Jurkat, Clone E6-1 (cell line): ENCODE measurements at regions not wholly inside any gene's neighbourhood (a gene's known extent, or its start where the extent isn't known, plus 50 kb on each side); places are given as distances from the start of the nearest gene placed in this dataset.
A peak's percentile ranks its signal among the peaks of the same experiment; 100 is the strongest.

Source experiments
- DNase-seq: peaks from one replicate; pipeline ENCODE4 v3.0.0-alpha.2; 2011; ENCODE audit warnings: low read depth, low spot score
- H3K4me3 ChIP-seq: 2 replicates; pipeline ENCODE4 v1.5.1; 2011; ENCODE audit warnings: mild to moderate bottlenecking, low read length, control low read depth, moderate library complexity

DNA sequence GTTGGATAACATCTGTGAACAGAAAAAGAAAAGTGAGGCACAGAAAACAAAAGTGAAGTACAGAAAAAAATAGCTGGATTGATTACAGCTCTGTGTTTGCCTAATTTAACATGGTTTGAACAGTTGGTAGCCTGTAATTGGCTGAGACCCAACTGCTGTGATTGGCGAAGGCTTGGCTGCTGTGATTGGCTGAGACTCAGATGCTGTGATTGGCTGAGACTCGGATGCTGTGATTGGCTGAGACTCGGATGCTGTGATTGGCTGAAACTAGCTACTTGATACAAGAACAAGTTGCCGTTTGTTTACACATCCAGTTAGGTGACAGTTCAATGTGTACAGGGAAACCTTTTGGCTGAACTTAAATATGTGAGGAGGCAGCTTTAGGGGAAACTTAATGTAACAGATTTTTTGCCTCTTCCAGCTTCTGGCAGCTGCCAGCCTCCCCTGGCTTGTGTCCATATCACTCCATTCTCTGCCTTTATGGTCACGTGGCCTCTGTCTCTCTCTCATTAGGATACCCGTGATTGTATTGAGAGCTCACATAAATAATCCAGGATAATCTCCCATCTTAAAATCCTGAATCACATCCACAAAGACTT lies 223.4 kb upstream of the FOXA2 start:
- no peak overlapping the region for H3K4me3 ChIP-seq
- DNase-seq = peak; percentile 15

DNA sequence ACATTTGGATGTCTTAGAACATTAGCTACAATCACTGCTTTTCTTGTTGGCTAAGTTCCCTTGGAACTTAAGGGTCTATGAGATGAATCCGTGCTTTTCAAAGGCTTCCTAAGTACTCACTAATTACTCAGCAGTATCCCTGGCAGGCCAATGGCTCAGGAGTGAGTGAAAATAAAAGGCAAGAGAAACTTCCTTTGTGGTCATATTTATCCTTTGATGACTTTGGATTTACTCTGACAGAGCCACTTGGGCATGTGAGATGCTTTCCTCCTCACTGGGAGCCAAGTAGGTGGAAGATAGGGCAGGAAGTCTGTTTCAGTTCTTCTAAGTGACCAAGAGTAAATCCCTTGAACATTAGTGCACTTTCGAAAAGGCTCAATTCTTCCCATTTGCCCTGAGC lies 224.3 kb upstream of the FOXA2 start:
- H3K4me3 ChIP-seq = no peak overlapping the region
- no peak for DNase-seq

DNA sequence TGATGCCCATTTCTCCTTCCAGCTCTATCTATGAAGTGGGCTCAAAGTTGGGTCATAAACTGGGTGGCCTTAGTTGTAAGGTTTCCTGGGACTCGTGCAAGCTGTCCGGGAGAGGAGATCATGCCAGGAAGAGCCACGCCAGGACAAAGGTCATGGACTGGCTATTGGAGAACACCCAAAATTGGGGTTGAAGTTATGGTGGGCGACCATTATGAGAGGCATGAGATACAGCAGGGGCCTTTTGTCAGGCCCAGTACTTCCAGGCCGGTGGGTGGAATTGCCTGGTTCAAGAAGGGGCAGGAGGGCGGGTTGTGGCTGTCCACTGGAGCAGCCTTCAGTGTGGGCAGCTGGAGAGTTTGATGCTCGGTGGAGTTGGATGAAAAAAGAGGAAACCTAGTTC lies 225.1 kb upstream of the SSTR4 start:
- H3K4me3 ChIP-seq = no peak overlapping the region
- DNase-seq = no peak

DNA sequence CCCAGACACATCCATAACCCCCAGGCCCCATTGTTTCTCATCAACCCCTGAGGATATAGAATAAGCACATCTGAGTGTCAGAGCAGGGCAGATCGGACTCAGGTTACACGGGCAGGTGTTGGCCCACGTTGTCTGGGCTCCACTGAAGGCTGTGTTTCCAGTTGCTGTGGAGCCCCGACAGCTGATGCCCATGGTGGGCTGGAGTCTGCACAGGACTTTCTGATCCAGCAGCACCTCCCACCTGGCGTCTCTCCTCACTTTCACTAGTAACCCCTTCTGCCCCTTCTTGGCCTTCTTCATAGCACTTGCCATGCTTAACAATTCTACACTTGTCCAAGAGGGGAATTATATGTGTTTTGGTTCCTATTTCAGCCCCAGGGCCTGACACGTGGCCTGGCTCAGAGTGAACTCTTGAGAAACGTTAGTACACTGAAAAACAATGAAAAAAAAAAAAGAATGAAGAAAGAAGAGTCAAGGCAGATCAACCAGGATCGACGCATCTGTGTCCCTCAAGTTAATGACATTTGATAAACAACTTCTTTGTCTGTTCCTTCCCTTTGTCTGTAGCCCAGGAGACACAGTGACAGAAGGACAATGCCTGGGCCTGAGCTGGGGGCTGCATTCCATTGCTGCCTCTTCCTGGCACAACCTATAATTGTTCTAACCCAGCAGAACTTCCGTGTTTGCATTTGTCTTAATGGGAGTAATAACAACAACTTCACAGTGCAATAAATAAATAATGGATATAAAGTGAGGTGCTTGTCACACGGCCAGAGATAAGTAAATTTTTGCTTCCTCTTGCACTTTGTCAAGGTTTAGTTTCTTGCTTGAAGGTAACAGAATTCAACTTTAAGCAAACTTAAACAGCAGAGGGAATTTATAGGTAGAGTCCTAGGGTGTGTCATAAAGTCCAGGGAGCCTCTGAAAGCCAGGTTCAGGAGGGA lies 224.2 kb upstream of the SSTR4 start:
- no peak for DNase-seq
- H3K4me3 ChIP-seq = no peak overlapping the region

DNA sequence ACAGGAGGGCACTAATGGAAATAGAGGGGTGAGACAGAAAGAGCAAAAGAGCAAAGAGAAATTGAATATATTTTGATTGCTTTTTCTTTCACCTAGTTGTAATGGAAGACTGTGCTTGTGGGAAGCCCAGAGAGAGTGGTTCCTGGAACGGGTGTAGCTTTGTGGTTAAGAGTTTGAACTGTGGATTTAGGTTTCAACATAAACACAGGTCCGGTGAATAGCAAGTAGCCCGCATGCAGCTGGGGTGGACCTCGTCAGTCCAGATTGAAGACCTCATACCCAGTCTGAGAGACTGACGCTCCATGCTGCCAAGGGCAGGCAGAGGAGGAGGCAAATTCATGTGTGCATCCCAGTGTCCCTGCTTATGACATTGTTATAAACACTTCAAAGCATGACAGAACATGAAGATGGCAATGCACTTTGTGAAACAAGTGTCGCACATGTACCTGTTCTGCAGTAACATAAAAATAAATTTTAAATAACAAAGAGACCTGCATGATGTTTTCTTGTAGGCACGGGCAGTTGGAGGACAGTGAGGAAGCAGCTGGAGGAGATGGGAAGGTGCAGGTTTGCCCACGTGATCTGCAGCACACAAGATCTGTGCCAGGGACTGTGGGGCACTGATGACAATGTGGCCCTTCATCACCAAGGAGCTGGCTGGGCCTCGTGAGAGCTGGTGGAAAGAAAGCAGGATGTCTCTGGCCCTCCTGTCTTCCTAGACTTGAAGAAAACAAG lies 220.5 kb upstream of the SSTR4 start:
- H3K4me3 ChIP-seq = no peak overlapping the region
- DNase-seq = no peak

DNA sequence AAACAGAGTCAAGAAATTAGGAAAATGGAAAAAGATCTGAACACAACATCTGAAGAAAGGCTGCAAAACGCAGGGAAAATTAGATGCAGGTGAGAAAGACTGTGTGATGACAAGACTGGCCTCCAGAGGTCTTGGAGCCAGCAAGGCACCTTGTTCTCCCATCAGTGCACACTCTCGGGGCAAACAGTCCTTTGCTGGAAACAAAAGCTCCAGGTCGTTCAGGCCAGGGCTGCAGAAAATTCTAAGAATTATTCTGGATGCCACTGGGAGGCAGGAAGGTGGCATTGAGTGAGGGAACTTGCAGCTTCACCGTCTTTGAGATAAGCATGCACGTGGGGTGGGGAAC lies 219.9 kb upstream of the SSTR4 start:
- DNase-seq = no peak
- H3K4me3 ChIP-seq = no peak overlapping the region

DNA sequence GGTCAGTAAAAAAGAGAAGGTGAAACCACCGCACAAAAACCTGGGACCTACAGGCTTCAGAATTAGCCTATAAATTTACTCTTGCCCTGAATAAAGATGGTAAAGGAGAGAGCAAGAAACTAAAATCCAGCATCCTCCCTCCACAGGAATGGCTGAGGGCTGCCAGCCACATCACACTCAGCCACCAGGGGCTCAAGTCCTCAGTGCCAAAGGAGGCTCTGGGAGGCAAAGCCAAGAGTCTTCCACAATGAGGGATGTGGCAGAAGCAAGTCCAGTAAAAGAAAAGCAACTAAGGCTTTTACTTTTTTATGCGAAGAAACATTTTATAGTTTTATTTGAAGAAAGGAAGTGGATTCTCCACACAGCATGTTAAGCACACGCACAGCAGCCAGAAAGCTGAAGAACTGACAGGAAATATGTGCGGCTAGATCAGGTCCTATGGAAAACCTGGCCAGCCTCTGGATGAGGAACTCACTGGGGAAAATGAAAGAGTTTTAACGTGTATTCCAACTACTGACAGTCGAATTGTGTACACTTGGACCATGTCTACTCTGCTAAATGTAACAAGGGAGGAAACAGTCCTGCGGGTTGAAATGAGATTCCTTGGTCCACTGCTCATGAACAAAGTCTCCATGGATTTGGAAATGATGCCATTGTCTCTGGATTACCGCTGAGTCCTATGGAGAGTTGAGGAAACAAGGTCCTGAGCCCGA lies 219.4 kb upstream of the SSTR4 start:
- DNase-seq = no peak

DNA sequence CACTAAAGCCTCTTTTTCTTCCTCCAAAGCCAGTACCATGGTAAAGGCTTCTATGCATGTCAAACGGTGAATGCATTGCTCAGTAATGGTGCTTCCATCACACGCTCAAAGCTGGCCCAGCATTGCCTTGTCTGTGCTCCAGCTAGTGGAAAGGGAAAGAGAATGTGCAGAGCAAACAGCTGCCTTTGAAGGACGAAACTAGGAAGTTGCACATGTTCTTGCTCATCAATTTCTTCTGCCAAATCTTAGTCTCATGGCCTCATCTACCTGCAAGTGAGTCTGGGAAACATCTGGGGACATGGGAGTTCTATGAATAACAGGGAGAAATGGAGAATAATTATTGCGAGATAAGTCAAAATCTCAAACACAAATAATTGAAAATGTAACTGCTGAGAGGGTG lies 216.5 kb upstream of the SSTR4 start:
- H3K4me3 ChIP-seq = no peak overlapping the region
- DNase-seq = no peak

More for the DNA sequence above, 219.4 kb upstream of the SSTR4 start:
- no peak overlapping the region for H3K4me3 ChIP-seq

DNA sequence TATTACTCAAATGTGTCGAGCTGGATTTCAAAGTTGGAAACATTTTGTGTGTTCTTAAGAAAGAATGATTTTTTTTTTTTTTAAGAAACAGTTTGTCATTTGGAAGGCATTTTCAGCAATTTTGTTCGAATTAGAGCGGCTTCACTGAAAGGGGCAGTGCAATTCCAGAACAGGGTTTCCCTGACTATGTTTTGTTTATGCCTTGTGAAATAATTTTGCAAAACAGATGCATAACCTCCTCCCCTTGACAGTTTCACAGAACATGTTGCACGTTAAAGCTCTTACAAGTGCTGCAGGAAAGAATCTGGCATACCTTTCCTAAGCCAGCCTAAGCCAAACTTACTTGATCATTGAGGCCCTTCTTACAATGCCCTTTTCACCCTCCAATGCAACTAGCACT lies 216.0 kb upstream of the SSTR4 start:
- H3K4me3 ChIP-seq = no peak overlapping the region
- DNase-seq = no peak

DNA sequence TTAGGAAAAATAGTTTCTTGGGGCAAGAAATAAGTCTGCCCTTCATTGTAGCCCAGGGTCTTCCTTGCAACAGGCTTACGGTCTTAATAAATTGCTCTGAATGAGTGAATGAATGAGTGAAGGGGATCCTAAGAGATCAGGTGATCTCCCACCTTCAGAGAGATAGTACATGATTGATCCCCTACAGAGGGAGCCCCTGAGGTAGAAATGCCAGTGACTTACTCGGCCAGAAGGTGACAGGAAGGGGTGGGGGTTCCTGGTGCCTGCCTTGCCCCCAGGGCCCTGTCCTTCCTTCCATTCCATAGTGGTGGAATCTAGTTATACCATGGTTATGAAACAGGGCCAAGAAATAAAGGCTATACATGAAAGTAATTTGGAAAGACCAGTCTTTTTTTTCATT lies 215.3 kb upstream of the SSTR4 start:
- no peak for DNase-seq
- H3K4me3 ChIP-seq = no peak overlapping the region

DNA sequence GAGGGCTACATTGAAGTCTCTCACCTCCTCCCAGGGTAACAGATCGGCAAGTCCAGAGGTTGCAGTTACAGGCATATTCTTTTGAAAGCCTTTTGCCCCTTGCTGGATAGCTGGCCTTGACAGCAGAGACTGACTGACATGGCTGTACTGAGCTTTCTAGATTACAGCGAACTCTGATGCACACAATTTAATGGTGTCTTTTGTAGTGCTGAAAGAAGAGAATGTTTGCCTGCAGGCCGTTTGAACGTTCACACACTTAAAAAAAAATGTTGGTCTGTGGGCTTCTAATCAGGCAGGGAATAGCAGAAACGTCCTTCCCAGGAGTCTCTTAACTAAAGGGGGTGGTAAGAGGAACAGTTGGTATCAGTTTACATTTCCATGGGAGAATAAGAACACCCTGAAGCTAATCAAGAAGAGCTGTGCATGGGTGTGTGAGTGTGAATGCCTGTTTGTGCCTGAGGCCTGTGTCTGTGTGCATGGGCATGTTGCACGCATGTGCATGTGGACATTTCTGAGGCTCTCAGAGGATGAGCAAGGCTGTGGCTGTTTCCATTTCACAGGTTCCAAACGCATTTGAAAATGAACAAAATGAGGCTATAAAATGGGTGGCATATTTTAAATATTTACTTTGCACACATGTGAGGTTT lies 213.9 kb upstream of the SSTR4 start:
- no peak overlapping the region for H3K4me3 ChIP-seq
- DNase-seq = no peak

DNA sequence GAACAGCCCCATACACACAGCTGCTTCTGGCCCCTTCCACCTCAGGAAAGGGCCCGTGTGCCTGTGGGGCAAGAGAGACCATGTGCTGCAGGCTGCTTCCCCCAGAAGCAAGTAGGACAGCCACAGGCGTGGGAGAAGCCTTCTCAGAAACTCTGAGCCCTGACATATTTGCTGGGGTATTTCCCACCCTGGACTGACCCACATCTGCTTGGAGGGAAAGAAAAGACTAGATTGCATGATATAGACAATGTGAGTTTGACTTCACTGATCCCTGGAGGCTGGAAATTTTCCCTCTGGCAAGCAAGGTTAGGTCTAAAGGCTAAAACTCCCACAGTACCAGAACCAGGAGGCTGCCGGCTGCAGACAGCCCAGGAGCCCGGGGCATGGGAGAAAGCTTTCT lies 213.3 kb upstream of the SSTR4 start:
- no peak for DNase-seq
- no peak overlapping the region for H3K4me3 ChIP-seq

DNA sequence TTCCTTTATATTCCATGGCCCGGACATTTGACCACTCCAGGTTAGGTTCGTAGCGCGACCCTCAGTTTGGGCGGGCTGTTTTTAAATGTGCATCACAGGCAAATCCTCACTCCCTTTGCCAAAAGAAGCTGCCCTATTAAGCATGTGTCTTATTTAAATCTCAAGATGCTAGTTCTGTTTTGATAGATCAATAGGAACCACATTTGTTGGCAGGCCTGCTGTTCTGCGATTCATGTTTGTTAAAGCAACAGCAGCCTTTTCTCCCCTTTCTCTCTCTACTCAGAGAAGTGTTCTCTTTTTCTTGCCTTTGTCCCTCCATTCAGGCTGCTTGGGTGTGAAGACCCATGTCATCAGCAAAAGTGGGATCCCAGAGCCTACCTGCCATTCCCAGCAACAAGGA lies 212.0 kb upstream of the SSTR4 start:
- H3K4me3 ChIP-seq = no peak overlapping the region
- DNase-seq = no peak

DNA sequence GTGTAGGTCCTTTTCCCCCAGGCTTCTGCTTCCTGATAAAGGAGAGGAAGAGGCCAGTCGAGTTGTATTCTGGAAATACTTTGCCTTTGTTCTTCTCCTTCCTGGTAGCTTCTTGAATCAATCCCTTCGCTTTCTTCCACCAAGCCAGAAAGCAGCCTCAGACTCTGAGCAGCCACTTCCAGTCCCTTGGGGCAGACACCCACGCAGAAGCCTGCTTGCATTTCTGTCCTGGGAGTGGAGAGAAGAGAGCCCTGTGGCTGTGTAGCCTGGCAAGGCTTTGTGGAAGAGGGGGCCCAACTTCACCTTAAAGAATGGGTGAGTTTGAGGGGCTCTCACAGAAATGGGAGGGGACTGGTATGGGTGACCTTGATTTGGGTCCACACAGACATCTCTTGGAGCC lies 211.0 kb upstream of the SSTR4 start:
- DNase-seq = no peak
- no peak overlapping the region for H3K4me3 ChIP-seq

DNA sequence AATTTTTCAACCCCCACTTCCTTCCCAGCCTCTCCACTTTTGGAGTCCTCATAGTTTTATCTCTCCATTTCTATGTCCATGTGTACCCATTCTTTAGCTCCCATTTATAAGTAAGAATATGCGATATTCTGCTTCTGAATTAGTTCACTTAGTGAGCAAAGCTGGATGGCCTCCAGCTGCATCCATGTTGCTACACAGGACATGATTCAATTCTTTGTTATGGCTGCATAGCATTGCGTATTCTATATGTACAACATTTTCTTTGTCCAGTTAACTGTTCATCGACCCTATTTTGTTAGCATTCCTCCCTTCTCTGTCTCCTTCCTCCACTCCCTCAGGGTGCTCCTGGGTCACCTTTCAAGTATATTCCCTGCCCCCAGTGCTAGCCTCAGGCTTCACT lies 210.0 kb upstream of the SSTR4 start:
- no peak overlapping the region for H3K4me3 ChIP-seq

DNA sequence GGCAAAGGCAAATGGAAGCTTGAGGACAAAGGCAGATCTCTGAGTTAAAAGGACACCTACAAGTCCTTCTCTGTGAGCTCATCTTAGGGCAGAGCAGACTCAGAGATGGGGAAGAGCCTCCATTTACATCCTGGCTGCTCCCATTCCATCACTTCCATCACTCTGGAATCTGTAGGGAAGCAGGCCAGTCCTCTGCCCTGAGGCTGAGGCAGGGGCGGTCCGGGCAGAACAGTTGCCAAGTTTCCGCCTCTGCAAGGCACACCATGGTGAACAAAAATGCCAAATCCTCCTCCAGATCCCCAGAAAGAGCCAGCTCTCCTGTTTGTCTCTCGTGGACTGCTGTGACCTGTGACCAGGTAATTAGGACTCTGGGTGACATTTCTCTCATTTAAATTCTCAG lies 209.6 kb upstream of the SSTR4 start:
- no peak overlapping the region for H3K4me3 ChIP-seq
- no peak for DNase-seq

More for the DNA sequence above, 210.0 kb upstream of the SSTR4 start:
- no peak for DNase-seq

DNA sequence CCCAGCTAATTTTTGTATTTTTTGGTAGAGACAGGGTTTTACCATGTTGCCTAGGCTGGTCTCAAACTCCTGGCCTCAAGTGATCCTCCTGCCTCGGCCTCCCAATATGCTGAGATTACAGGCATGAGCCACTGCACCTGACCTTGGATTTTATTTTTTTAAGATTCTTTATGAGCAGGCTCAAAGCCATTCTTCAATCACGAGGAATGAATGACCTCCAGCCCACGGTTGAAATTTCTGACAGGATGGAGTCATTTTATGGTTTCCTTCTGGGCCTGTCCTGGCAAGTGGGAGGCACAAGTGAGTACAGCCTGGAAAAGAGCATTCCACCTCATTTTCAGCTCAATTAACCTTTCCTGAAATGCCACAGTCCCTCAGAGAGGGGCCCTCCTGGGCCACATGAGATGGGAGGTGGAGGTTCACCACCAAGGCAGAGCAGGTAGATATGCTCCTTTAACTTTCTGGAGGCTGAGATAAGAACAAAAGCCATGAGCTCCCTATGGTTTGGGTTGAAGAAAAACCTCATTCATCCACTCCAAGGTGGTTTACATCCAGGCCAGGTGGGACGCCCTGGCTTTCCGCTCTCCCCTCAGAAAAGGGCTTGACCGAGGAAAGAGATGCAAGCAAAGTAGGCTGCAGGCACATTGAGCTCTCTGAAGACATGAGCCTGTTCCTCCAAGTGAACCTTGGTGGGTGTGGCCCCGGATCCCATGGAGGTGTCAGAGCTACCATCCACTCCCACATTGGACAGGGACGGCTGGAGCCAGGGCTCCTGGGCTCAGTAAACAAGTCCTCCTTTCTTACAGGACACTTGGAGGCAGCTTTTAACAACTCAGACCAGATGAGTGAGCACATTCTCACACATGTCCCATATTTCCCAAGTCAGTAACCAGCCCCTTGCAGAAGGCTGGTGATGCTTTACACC lies 208.5 kb upstream of the SSTR4 start:
- no peak overlapping the region for H3K4me3 ChIP-seq
- DNase-seq = no peak

DNA sequence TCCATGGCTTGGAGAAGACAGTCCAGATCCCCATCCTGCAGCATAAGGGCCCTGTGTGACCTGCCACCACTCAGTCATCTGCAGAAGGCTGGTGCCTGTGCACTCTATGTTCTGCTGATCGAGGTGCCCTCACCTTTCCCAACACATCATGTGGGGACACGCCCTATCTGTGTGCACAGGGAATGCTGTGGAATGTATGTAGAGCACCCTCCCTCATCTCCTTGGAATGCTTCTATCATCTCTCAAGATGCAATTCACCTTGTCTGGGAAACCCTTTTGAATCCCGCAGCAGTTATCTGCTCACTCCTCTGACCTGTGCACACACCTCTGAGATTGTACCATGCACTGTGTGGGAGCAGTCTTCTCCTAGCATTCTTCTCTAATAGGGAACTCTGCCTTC lies 207.2 kb upstream of the SSTR4 start:
- DNase-seq = no peak
- no peak overlapping the region for H3K4me3 ChIP-seq
